Mesothelial cell of epicardium (in vitro differentiated cells): ENCODE measurements at regions not wholly inside any gene's neighbourhood (a gene's known extent, or its start where the extent isn't known, plus 50 kb on each side); places are given as distances from the start of the nearest gene placed in this dataset. TPM values are rescaled to one million over a fixed set of nuclear protein-coding genes. Genes with fewer than 3 reads are reported as not detected.
"Not testable (repeated sequence)": the region's sequence is repeated elsewhere in the genome, so short reads cannot be mapped to it uniquely, and the experiment has no call there.

ENCODE experiments used
- DNase-seq, 2 experiments: peaks; one replicate each; pipeline ENCODE4 v3.0.0; 2021; ENCODE audit warnings: low spot score in 2 of 2; ENCODE audit not compliant: unreplicated experiment in 2 of 2
- H3K27ac Mint-ChIP-seq: 2 replicates; pipeline ENCODE4 v1.8.0; 2021; ENCODE audit warnings: mixed read lengths
- H3K27me3 Mint-ChIP-seq: 2 replicates; pipeline ENCODE4 v1.8.0; 2021; ENCODE audit warnings: low read depth, mixed read lengths
- H3K36me3 Mint-ChIP-seq: 2 replicates; pipeline ENCODE4 v1.8.0; 2021; ENCODE audit warnings: mixed read lengths
- H3K4me1 Mint-ChIP-seq: 2 replicates; pipeline ENCODE4 v1.8.0; 2021; ENCODE audit warnings: mixed read lengths
- H3K4me3 Mint-ChIP-seq: 2 replicates; pipeline ENCODE4 v1.8.0; 2021; ENCODE audit warnings: mild to moderate bottlenecking, moderate library complexity, mixed read lengths
- H3K9me3 Mint-ChIP-seq: 2 replicates; pipeline ENCODE4 v1.8.0; 2021; ENCODE audit warnings: mixed read lengths
- CTCF ChIP-seq: fragments of 200-600 bp; sonication (generic); IDR thresholded peaks from one replicate; pipeline ENCODE4 v1.5.0; 2021; ENCODE audit warnings: antibody characterized with exemption; ENCODE audit not compliant: unreplicated experiment
- microRNA-seq: library from miRNA; unstranded; fragments of <30 nt; microRNA quantifications from one replicate; pipeline ENCODE4 v1.2.0, GENCODE V29; 2021; ENCODE audit warnings: inconsistent platforms, mixed read lengths

- no peak for TF ChIP-seq CTCF
- Mint-ChIP-seq H3K27me3 (no peaks in the 10 kb centered on the region), H3K4me3 (no peak overlapping the region), H3K4me1 (peaks cover 32% of the 10 kb centered on the region), H3K9me3 (peaks cover 4% of the 10 kb centered on the region), H3K36me3 (no peaks in the 10 kb centered on the region), H3K27ac (peak overlapping the region; percentile 55)
- DNase-seq: no peak
These were observed 76.9 kb upstream of the IGSF10 start for GRCh38 chr3:151537726-151538125.

GRCh38 chr3:151526757-151527156 is 65.9 kb upstream of the IGSF10 start:
- H3K9me3 Mint-ChIP-seq: peaks cover 27% of the 10 kb centered on the region
- TF ChIP-seq CTCF: no peak
- no peaks in the 10 kb centered on the region for H3K36me3 Mint-ChIP-seq
- no peak for DNase-seq
- H3K4me3 Mint-ChIP-seq: no peak overlapping the region
- no peaks in the 10 kb centered on the region for H3K4me1 Mint-ChIP-seq
- no peak overlapping the region for H3K27ac Mint-ChIP-seq
- H3K27me3 Mint-ChIP-seq: no peaks in the 10 kb centered on the region

DNA sequence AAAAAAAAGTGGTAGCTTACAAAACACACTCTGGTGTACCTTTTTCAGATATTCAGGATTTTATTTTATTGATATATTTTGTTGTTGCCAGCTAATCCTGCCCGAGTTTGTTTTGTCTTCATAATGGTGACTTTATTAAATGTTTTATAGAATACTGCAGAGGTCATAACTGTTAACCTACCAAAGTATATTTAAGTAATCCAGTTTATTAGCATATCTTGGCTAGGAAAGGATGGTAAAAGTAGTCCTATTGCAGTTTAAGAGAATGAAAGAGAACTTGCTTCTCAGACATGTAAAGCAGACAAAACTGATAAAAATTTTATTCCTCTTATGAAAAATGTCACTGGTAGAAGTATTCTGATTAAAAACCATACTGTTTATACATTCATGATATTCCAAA is 59.2 kb upstream of the IGSF10 start:
- Mint-ChIP-seq H3K4me3 (no peak overlapping the region), H3K27ac (no peak overlapping the region), H3K4me1 (no peaks in the 10 kb centered on the region), H3K36me3 (peaks cover 4% of the 10 kb centered on the region), H3K9me3 (peaks cover 27% of the 10 kb centered on the region), H3K27me3 (no peaks in the 10 kb centered on the region)
- TF ChIP-seq CTCF: no peak
- DNase-seq: no peak

DNA sequence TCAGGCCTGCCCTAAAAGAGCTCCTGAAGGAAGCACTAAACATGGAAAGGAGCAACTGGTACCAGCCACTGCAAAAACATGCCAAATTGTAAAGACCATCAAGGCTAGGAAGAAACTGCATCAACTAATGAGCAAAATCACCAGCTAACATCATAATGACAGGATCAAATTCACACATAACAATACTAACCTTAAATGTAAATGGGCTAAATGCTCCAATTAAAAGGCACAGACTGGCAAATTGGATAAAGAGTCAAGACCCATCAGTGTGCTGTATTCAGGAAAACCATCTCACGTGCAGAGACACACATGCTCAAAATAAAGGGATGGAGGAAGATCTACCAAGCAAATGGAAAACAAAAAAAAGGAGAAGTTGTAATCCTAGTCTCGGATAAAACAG is 50.6 kb upstream of the IGSF10 start:
- H3K9me3 Mint-ChIP-seq: peaks cover 19% of the 10 kb centered on the region
- H3K4me3 Mint-ChIP-seq, H3K36me3 Mint-ChIP-seq: not testable (repeated sequence)

More for the DNA sequence above, 50.6 kb upstream of the IGSF10 start:
- not testable (repeated sequence) for H3K27me3 Mint-ChIP-seq, H3K27ac Mint-ChIP-seq, H3K4me1 Mint-ChIP-seq, DNase-seq

Small RNA genes lying in the stretch of these regions (microRNA-seq; reads per million reads assigned to microRNA genes)
- gene MIR5186: not detected
